HepG2 (cell line): ENCODE measurements at regions not wholly inside any gene's neighbourhood (a gene's known extent, or its start where the extent isn't known, plus 50 kb on each side); places are given as distances from the start of the nearest gene placed in this dataset.

ENCODE experiments used
- ATAC-seq: fragments of 200-7000 bp; cut with Tn5 transposase; 3 replicates; pipeline ENCODE4 v1.9.1; 2020; ENCODE audit warnings: mild to moderate bottlenecking, moderate library complexity
- BruUV-seq: library from RNA; stranded (reverse); fragments of 400-500 nt; replicated peaks from 2 replicates; lab custom pipeline; 2021; lab: Mats Ljungman, UMichigan
- CTCF ChIA-PET: fragments of 300-600 bp; formaldehyde crosslinking; extraction: SDS; loops from one replicate; lab custom pipeline; 2021; ENCODE audit warnings: low total read pairs, inconsistent platforms, low intra/inter-chr PET ratio; lab: Yijun Ruan, JAX
- POLR2A ChIA-PET: fragments of 350-600 bp; sonication (Branson Sonifier 250); formaldehyde crosslinking; loops from one replicate; lab custom pipeline; 2020; ENCODE audit warnings: antibody characterized with exemption, inconsistent platforms; lab: Yijun Ruan, JAX
- DNase-seq: peaks from one replicate; pipeline ENCODE4 v3.0.0-alpha.2; 2015; ENCODE audit warnings: low spot score
- FAIRE-seq: peaks from 3 replicates; lab custom pipeline; 2011; peaks lifted over from hg19 to GRCh38; lab: Jason Lieb, UNC
- H2AFZ ChIP-seq: one replicate; pipeline ENCODE4 v1.6.1; 2011; ENCODE audit warnings: low read length, inconsistent platforms
- H3K27ac ChIP-seq: fragments of 300-600 bp; 3 replicates; pipeline ENCODE4 v1.8.0; 2011; ENCODE audit warnings: mixed run types, mild to moderate bottlenecking, mixed read lengths, low read length, inconsistent platforms; ENCODE audit not compliant: insufficient read depth; ENCODE audit errors: extremely low read length
- H3K27me3 ChIP-seq, 2 experiments: fragments of 200-600 bp in 1 of 2; 2 replicates in 1 of 2; 3 replicates in 1 of 2; pipeline versions ENCODE4 v1.6.0 to v1.8.0; 2011; ENCODE audit warnings: low read length in 2 of 2, mild to moderate bottlenecking in 2 of 2, moderate library complexity in 2 of 2, inconsistent platforms in 1 of 2; ENCODE audit not compliant: insufficient read depth in 2 of 2, control insufficient read depth in 1 of 2
- H3K36me3 ChIP-seq, 2 experiments: fragments of 200-600 bp in 1 of 2; replicated peaks in 1 of 2; 2 replicates in 1 of 2; 3 replicates in 1 of 2; pipeline versions ENCODE4 v1.5.1 to v1.8.0; 2011; ENCODE audit warnings: low read length in 2 of 2, inconsistent platforms in 1 of 2; ENCODE audit not compliant: insufficient read depth in 2 of 2, control insufficient read depth in 1 of 2
- H3K4me1 ChIP-seq: 2 replicates; pipeline ENCODE4 v1.5.1; 2012; ENCODE audit warnings: low read length, inconsistent platforms; ENCODE audit not compliant: insufficient read depth
- H3K4me2 ChIP-seq: 2 replicates; pipeline ENCODE4 v1.6.0; 2011; ENCODE audit warnings: low read depth, low read length, inconsistent platforms
- H3K4me3 ChIP-seq, 3 experiments: fragments of 200-600 bp in 1 of 3; sonication (generic), shearing (Covaris generic) in 1 of 3; replicated peaks in 1 of 3; 2 replicates each; pipeline ENCODE4 v1.5.1; 2011 to 2016; ENCODE audit warnings: low read length in 3 of 3, inconsistent platforms in 2 of 3, low read depth in 2 of 3, mild to moderate bottlenecking in 2 of 3, control low read depth in 1 of 3, mixed read lengths in 1 of 3; ENCODE audit not compliant: insufficient read depth in 1 of 3
- H3K79me2 ChIP-seq: one replicate; pipeline ENCODE4 v1.6.1; 2011; ENCODE audit warnings: low read length, inconsistent platforms; ENCODE audit not compliant: insufficient read depth
- H3K9ac ChIP-seq: 2 replicates; pipeline ENCODE4 v1.6.0; 2011; ENCODE audit warnings: mild to moderate bottlenecking, low read depth, low read length, inconsistent platforms; ENCODE audit not compliant: insufficient read depth
- H3K9me3 ChIP-seq: 2 replicates; pipeline ENCODE4 v1.5.1; 2012; ENCODE audit warnings: mild to moderate bottlenecking, low read length
- H4K20me1 ChIP-seq: 2 replicates; pipeline ENCODE4 v1.6.0; 2011; ENCODE audit warnings: inconsistent platforms, mild to moderate bottlenecking, low read length, moderate library complexity; ENCODE audit not compliant: insufficient read depth
- ELF3 ChIP-seq: IDR thresholded peaks from 2 replicates; pipeline ENCODE4 v1.6.1; 2016; ENCODE audit warnings: missing genetic modification reagents, missing compliant biosample characterization
- ESRRA ChIP-seq: sonication (generic); formaldehyde crosslinking; IDR thresholded peaks from 2 replicates; pipeline ENCODE4 v1.5.1; 2020; ENCODE audit warnings: mild to moderate bottlenecking, low read depth, missing genetic modification reagents
- KDM4B ChIP-seq: sonication (generic); formaldehyde crosslinking; IDR thresholded peaks from 2 replicates; pipeline ENCODE4 v1.4.0; 2020; ENCODE audit warnings: missing genetic modification reagents
- NR2C2 ChIP-seq: sonication (generic); formaldehyde crosslinking; IDR thresholded peaks from 2 replicates; pipeline ENCODE4 v1.4.0; 2020; ENCODE audit warnings: missing genetic modification reagents, mild to moderate bottlenecking, moderate library complexity, borderline replicate concordance
- SP5 ChIP-seq: IDR thresholded peaks from 2 replicates; pipeline ENCODE4 v1.6.1; 2016; ENCODE audit warnings: low read depth, borderline replicate concordance
- TCF12 ChIP-seq, 2 experiments: fragments of 450-650 bp in 1 of 2; sonication (generic) in 1 of 2; formaldehyde crosslinking in 1 of 2; IDR thresholded peaks; 2 replicates each; pipeline versions ENCODE4 v1.6.1 to v1.8.0; 2017 to 2022; ENCODE audit warnings: antibody characterized with exemption in 1 of 2, mild to moderate bottlenecking in 1 of 2, missing genetic modification reagents in 1 of 2, moderate library complexity in 1 of 2
- TOE1 ChIP-seq: sonication (generic); formaldehyde crosslinking; IDR thresholded peaks from 2 replicates; pipeline ENCODE4 v1.4.0; 2020; ENCODE audit warnings: mild to moderate bottlenecking, missing genetic modification reagents
- TSC22D2 ChIP-seq: sonication (generic); formaldehyde crosslinking; IDR thresholded peaks from 2 replicates; pipeline ENCODE4 v1.5.1; 2020; ENCODE audit warnings: missing genetic modification reagents, mild to moderate bottlenecking, borderline replicate concordance
- ZNF207 ChIP-seq: fragments of 450-650 bp; IDR thresholded peaks from 2 replicates; pipeline ENCODE4 v1.6.1; 2016; ENCODE audit warnings: antibody characterized with exemption, borderline replicate concordance
- ZNF430 ChIP-seq: sonication (generic); formaldehyde crosslinking; IDR thresholded peaks from 2 replicates; pipeline ENCODE4 v1.9.0; 2021; ENCODE audit warnings: mild to moderate bottlenecking, missing genetic modification reagents
- ZNF709 ChIP-seq: sonication (generic); formaldehyde crosslinking; IDR thresholded peaks from 2 replicates; pipeline ENCODE4 v1.5.0; 2020; ENCODE audit warnings: mild to moderate bottlenecking, missing genetic modification reagents
- ZNF773 ChIP-seq: sonication (generic); formaldehyde crosslinking; IDR thresholded peaks from 2 replicates; pipeline ENCODE4 v1.4.0; 2020; ENCODE audit warnings: missing genetic modification reagents, borderline replicate concordance
- WGBS: methylation state at CpG from one replicate; pipeline ENCODE4 v1.1.6; 2017; ENCODE audit warnings: low lambda C conversion rate; 5-methylcytosine and 5-hydroxymethylcytosine counted together
- in situ Hi-C: cut with HindIII; loops from 2 replicates; pipeline ENCODE4 v1.10.0; 2017; ENCODE audit warnings: low pct_unique_long_range_greater_than_20kb; ENCODE audit not compliant: extremely low pct_ligation_motif_present
- intact Hi-C: fragments of 100-400 bp; cut with micrococcal nuclease; formaldehyde crosslinking; loops from one replicate; pipeline ENCODE4 v1.10.0; 2022; ENCODE audit not compliant: unreplicated experiment
- TF ChIP-seq, protein P1 (sequence below): sonication (generic); formaldehyde crosslinking; IDR thresholded peaks from 2 replicates; pipeline ENCODE4 v1.5.1; 2020; ENCODE audit warnings: missing genetic modification reagents, mild to moderate bottlenecking, borderline replicate concordance
- TF ChIP-seq, protein P2 (sequence below): sonication (generic); formaldehyde crosslinking; IDR thresholded peaks from 2 replicates; pipeline ENCODE4 v1.8.0; 2022; ENCODE audit warnings: mild to moderate bottlenecking, missing genetic modification reagents, moderate library complexity
- TF ChIP-seq, protein P3 (sequence below): sonication (generic); formaldehyde crosslinking; IDR thresholded peaks from 2 replicates; pipeline ENCODE4 v1.9.0; 2021; ENCODE audit warnings: missing genetic modification reagents, mild to moderate bottlenecking, borderline replicate concordance
- TF ChIP-seq, protein P4 (sequence below): sonication (generic); formaldehyde crosslinking; IDR thresholded peaks from 2 replicates; pipeline ENCODE4 v1.4.0; 2020; ENCODE audit warnings: missing genetic modification reagents, borderline replicate concordance

DNA sequence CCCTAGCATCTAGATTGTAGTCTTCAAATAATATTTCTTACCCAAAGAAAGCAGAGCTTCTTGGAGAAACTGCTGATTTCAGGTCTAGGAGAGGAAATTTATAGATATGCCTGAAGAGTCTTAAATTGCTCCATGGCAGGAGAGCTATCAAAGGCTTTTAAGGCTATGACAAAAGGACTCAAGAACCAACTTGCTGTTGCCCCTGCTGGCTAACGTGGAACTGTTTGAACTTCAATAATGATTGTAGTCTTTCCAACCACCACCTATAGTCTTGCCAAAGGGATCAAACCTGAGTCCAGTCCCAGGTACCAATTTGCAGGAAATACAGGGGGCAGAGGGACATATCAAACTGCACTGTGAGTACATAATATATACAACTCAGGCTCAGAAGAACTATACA is 336.2 kb upstream of the ESRRG start:
- no peak for FAIRE-seq
- POLR2A ChIA-PET: no interaction called here
- ATAC-seq: no peak

DNA sequence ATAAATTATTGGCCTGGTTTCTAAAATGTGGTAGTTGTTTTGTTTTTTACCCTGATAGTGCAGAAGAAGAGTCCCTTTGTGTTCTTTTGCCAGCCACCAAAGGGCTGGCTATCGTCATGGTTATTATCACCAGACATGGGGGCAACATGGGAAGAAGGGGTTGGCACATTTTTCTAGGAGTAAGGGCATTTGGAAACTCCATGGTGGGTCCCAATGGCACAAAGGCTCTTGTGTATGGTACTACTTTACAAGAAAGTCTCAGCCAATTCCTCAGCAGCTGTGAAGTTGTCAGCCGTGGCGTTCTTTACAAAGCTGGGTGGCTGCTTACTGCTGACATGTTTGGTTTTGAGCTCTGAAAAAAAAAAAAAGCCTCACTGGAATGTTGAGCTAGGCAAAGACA is 330.4 kb upstream of the ESRRG start:
- H3K4me1 ChIP-seq: no peaks in the 10 kb centered on the region
- H4K20me1 ChIP-seq: no peaks in the 10 kb centered on the region
- FAIRE-seq: no peak
- H3K4me2 ChIP-seq: no peak overlapping the region
- in situ Hi-C loops (no loop called here), intact Hi-C loops (no loop called here)
- H2AFZ ChIP-seq: no peak overlapping the region
- no peak for ATAC-seq
- CTCF ChIA-PET: no interaction called here
- POLR2A ChIA-PET: no interaction called here
- no peaks in the 10 kb centered on the region for H3K36me3 ChIP-seq
- H3K4me3 ChIP-seq: no peak overlapping the region
- DNase-seq: no peak
- no peaks in the 10 kb centered on the region for H3K27me3 ChIP-seq
- 4% methylated on average over 3 of the region's 3 CpGs for WGBS
- H3K79me2 ChIP-seq: no peaks in the 10 kb centered on the region
- no peak overlapping the region for H3K27ac ChIP-seq
- no peak overlapping the region for H3K9ac ChIP-seq
- no peaks in the 10 kb centered on the region for H3K9me3 ChIP-seq
- no TSS peak for BruUV-seq
- TF ChIP-seq, protein P1, sequence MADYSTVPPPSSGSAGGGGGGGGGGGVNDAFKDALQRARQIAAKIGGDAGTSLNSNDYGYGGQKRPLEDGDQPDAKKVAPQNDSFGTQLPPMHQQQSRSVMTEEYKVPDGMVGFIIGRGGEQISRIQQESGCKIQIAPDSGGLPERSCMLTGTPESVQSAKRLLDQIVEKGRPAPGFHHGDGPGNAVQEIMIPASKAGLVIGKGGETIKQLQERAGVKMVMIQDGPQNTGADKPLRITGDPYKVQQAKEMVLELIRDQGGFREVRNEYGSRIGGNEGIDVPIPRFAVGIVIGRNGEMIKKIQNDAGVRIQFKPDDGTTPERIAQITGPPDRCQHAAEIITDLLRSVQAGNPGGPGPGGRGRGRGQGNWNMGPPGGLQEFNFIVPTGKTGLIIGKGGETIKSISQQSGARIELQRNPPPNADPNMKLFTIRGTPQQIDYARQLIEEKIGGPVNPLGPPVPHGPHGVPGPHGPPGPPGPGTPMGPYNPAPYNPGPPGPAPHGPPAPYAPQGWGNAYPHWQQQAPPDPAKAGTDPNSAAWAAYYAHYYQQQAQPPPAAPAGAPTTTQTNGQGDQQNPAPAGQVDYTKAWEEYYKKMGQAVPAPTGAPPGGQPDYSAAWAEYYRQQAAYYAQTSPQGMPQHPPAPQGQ: no peak
- no peak for TF ChIP-seq ZNF207
- TF ChIP-seq TCF12 (IDR thresholded peaks at IDR 0.05): no peak
- no peak for TF ChIP-seq TCF12 (CRISPR knock-in tag; IDR thresholded peaks at IDR 0.05)
- TF ChIP-seq, protein P2, sequence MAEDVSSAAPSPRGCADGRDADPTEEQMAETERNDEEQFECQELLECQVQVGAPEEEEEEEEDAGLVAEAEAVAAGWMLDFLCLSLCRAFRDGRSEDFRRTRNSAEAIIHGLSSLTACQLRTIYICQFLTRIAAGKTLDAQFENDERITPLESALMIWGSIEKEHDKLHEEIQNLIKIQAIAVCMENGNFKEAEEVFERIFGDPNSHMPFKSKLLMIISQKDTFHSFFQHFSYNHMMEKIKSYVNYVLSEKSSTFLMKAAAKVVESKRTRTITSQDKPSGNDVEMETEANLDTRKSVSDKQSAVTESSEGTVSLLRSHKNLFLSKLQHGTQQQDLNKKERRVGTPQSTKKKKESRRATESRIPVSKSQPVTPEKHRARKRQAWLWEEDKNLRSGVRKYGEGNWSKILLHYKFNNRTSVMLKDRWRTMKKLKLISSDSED (CRISPR knock-in tag): no peak
- no peak for TF ChIP-seq SP5 (CRISPR knock-in tag)
- no peak for TF ChIP-seq TOE1 (CRISPR knock-in tag)
- TF ChIP-seq ELF3 (CRISPR knock-in tag): no peak
- TF ChIP-seq ZNF709: no peak

More for the DNA sequence above, 336.2 kb upstream of the ESRRG start:
- Histone ChIP-seq H4K20me1 (no peaks in the 10 kb centered on the region), H3K9me3 (no peaks in the 10 kb centered on the region), H3K27me3 (no peaks in the 10 kb centered on the region), H3K27ac (no peak overlapping the region), H3K9ac (no peak overlapping the region), H2AFZ (no peak overlapping the region), H3K36me3 (no peaks in the 10 kb centered on the region), H3K79me2 (no peaks in the 10 kb centered on the region), H3K4me3 (no peak overlapping the region), H3K4me1 (no peaks in the 10 kb centered on the region), H3K4me2 (no peak overlapping the region)
- WGBS: 0% methylated on average over 1 of the region's 1 CpG
- intact Hi-C loops: no loop called here
- TF ChIP-seq NR2C2 (CRISPR knock-in tag): no peak
- TF ChIP-seq, protein P3, sequence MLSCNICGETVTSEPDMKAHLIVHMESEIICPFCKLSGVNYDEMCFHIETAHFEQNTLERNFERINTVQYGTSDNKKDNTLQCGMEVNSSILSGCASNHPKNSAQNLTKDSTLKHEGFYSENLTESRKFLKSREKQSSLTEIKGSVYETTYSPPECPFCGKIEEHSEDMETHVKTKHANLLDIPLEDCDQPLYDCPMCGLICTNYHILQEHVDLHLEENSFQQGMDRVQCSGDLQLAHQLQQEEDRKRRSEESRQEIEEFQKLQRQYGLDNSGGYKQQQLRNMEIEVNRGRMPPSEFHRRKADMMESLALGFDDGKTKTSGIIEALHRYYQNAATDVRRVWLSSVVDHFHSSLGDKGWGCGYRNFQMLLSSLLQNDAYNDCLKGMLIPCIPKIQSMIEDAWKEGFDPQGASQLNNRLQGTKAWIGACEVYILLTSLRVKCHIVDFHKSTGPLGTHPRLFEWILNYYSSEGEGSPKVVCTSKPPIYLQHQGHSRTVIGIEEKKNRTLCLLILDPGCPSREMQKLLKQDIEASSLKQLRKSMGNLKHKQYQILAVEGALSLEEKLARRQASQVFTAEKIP (CRISPR knock-in tag): no peak
- no peak for TF ChIP-seq ZNF430 (CRISPR knock-in tag)
- TF ChIP-seq TSC22D2 (CRISPR knock-in tag): no peak
- TF ChIP-seq ESRRA (CRISPR knock-in tag): no peak
- no peak for TF ChIP-seq ZNF773 (CRISPR knock-in tag)
- no peak for TF ChIP-seq KDM4B (CRISPR knock-in tag)
- TF ChIP-seq, protein P4, sequence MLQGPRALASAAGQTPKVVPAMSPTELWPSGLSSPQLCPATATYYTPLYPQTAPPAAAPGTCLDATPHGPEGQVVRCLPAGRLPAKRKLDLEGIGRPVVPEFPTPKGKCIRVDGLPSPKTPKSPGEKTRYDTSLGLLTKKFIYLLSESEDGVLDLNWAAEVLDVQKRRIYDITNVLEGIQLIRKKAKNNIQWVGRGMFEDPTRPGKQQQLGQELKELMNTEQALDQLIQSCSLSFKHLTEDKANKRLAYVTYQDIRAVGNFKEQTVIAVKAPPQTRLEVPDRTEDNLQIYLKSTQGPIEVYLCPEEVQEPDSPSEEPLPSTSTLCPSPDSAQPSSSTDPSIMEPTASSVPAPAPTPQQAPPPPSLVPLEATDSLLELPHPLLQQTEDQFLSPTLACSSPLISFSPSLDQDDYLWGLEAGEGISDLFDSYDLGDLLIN (CRISPR knock-in tag): no peak
- BruUV-seq: no TSS peak
- in situ Hi-C loops: no loop called here
- DNase-seq: no peak
- CTCF ChIA-PET: no interaction called here
